Stomach (tissue), 4 donors: ENCODE measurements at regions not wholly inside any gene's neighbourhood (a gene's known extent, or its start where the extent isn't known, plus 50 kb on each side); places are given as distances from the start of the nearest gene placed in this dataset.

Source experiments
- EP300 ChIP-seq: sonication (generic); formaldehyde crosslinking; IDR thresholded peaks from one replicate; pipeline ENCODE4 v1.6.1; 2017; ENCODE audit warnings: antibody characterized with exemption
- POLR2A ChIP-seq, 4 donors: fragments of 450-650 bp; IDR thresholded peaks; one replicate each; pipeline ENCODE4 v1.6.1; 2016; ENCODE audit warnings: antibody characterized with exemption in 4 of 4, control low read depth in 2 of 4, mild to moderate bottlenecking in 1 of 4, moderate library complexity in 1 of 4
- TF ChIP-seq, protein P1 (sequence below), 7 experiments: fragments of 450-650 bp in 4 of 7; fragments of 200-600 bp in 3 of 7; sonication (generic) in 3 of 7; IDR thresholded peaks; one replicate each; pipeline ENCODE4 v1.5.1; 2016 to 2019; ENCODE audit warnings: antibody characterized with exemption in 7 of 7, control low read depth in 2 of 7, mild to moderate bottlenecking in 1 of 7

DNA sequence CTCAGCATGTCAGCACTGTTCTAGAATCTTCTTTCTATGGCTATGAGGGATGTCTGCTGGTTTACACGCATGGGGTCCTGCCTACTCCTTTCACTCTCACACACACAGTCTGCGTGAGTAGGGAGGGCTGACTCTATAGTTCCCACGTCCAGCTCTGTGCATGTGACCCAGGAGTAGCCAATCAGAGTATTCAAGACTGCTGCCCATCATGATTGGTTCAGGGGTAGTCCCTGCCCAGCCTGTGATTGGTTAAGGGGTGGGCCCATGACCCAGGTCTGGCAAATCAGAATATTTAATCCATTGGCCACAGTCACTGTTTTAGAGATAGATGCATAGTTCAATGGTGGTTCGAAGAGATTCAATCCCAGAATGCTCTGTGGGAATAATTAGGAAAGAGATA, 151.3 kb upstream of the IRX3 start:
- TF ChIP-seq EP300 (no peak), POLR2A (IDR thresholded peaks at IDR 0.05) (no peak)
- TF ChIP-seq, protein P1, sequence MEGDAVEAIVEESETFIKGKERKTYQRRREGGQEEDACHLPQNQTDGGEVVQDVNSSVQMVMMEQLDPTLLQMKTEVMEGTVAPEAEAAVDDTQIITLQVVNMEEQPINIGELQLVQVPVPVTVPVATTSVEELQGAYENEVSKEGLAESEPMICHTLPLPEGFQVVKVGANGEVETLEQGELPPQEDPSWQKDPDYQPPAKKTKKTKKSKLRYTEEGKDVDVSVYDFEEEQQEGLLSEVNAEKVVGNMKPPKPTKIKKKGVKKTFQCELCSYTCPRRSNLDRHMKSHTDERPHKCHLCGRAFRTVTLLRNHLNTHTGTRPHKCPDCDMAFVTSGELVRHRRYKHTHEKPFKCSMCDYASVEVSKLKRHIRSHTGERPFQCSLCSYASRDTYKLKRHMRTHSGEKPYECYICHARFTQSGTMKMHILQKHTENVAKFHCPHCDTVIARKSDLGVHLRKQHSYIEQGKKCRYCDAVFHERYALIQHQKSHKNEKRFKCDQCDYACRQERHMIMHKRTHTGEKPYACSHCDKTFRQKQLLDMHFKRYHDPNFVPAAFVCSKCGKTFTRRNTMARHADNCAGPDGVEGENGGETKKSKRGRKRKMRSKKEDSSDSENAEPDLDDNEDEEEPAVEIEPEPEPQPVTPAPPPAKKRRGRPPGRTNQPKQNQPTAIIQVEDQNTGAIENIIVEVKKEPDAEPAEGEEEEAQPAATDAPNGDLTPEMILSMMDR (IDR thresholded peaks at IDR 0.05): no peak
